ENCODE measurements at regions not wholly inside any gene's neighbourhood (a gene's known extent, or its start where the extent isn't known, plus 50 kb on each side); places are given as distances from the start of the nearest gene placed in this dataset.

DNA sequence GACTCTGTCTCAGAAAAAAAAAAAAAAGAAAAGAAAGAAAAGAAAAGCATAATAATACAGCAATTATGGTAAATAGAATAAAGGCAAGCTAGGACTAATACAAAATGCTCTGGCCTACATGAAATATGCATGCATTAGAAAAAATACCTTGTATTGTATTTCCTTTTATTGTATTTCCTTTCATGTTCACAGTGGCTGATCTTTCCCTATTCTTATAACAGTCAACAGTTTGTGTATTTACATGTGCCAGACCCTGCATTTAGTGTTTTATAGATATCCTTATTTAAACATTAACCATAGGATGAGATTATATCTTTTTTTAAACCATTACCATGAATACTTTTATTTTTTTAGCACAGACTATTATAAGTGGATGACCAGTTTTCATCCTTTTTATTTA lies 56.3 kb upstream of the ARL15 start:
- no peak for DNase-seq

DNA sequence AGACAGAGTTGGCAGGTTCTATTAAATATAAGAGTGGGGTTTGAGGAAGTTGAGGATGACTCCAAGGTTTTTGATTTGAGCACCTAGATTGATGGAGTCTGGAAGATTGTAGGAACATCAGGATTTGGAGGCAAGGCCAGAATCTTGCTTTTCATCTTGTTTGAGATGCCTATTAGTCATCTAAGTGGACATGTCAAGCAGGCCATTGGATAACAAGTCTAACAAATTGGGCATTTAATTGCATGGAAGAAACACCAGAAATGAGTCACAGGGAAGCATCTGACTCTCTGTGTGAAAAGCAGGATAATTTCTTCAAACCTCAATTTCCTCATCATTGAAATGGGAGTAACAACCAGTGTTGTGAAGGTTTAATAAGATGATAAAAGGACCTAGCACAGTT lies 53.3 kb upstream of the ARL15 start:
- no peak for DNase-seq

DNA sequence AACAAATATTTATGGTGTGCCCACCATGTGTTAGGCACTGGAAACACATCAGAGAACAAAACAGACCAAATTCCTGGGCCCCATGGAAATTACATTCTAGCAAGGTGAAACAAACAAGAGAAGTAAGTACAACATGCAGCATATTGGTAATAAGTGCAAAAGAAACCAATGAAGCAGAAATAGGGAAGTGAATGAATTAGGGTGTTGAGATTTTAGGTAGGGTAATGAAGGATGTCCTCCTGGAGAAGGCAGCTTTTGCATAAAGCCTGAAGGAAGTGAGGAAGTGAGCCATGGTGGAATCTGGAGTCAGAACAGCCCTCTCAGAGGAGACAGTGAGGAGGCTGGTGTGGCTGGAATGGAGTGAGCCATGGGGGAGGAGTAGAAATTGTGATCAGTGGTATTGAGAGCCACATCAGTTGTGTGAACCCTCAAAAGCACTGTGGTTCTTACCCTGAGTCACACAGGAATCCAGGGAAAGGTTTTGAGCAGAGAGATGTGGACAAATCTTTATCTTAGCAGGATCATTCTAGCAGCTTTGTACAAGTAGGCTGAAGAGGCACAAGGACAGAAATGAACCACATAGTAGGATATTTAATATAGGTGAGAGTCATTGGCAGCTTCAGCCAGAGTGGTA lies 52.7 kb upstream of the ARL15 start:
- no peak for DNase-seq

DNA sequence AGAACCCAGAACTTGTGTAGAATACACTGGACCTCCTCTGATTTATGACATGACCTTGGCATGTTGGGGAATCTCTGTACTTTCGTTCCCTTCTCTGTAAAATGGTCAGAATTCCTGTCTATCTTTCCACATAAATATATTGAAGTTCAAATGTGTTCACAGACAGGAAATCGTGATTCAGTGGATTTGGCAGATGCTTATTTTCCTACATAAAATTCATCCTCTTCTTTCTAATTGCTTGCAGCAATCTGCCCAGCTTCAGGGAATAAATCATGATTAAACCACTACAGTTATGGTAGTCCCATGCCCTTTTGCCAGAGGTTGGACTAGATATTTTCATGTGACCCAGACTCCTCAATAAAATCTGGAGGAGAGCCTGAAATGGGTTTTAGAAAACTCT lies 52.1 kb upstream of the ARL15 start:
- DNase-seq: no peak

DNA sequence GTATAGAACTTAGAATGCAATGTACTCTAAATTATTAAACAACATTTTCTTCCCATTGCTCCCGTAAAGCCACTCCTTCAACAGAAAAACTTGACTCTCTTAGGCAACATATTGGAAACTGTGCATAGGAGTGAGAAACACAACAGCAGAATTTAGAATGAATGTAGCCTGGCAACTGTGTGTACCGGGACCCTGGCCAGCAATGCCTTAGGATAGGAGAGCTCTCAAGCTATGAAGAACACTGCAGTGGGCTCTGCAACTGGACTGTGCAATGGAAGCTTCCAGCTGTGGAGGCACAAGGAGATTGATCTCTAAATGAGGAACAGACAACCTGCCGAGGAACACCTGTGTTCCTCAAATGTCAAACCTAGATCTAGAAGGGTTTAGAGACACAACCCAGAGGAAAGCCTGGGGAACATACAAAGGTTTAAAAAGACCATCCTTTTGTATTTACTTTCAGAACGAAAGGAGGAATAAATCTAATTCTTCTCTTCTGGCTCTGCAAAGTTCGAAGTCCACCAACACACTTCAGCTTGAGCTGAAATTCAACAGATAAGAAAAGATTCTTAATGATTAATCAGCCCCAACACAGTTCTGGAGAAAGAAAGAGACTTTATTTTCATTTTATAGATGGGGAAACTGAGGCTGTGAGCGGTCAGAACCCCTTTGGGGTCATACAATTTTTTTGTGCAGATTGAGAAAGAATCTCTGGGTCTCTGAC lies 51.5 kb upstream of the ARL15 start:
- DNase-seq: no peak

DNA sequence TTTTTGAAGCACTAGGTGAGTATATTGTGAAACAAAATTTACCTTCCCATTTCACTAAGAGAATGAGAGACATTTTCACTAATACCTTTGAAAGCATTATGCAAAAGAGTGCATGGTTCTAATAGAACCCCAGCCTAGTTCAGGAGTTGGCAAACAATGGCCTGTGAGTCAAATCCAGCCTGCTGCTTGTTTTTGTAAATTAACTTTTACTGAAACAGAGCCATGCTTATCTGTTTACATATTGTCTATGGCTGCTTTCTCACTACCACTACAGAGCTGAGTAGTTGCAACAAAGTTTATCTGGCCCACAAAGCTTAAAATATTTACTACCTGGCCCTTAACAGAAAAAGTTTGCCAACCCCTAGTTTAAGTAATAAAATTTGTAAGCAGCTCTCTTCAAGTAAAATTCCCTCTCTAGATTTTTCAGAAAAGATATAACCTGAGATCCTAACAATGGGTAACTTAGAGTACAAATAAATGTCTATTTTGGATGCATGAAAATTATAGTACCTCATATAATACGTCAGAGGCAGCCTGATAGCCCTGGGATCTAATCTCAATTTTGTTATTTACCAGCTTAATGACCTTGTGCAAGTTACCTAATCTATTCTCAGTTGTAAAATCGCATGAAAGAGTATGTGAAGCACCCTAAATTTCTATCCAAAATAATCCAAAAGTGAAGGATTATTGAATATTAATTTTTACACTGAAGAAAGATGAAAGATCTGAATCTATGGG lies 50.7 kb upstream of the ARL15 start:
- DNase-seq: no peak

Measured in NCI-H1092 (cell line).